ENCODE measurements at regions not wholly inside any gene's neighbourhood (a gene's known extent, or its start where the extent isn't known, plus 50 kb on each side); places are given as distances from the start of the nearest gene placed in this dataset.

- TF ChIP-seq CTCF (IDR thresholded peaks at IDR 0.05; ENCODE audit: poor library complexity), result no peak
- no peak for TF ChIP-seq EZH2phosphoT487 (IDR thresholded peaks at IDR 0.05; ENCODE audit: low read depth, severe bottlenecking, unreplicated experiment)
These were observed 113.8 kb downstream of the GADD45G start for GRCh38 chr9:89718651-89719050.

All from hepatocyte (in vitro differentiated cells).